ENCODE measurements at regions not wholly inside any gene's neighbourhood (a gene's known extent, or its start where the extent isn't known, plus 50 kb on each side); places are given as distances from the start of the nearest gene placed in this dataset.

- H3K36me3 ChIP-seq (ENCODE audit: control insufficient read depth, insufficient read depth, low read length): no peaks in the 10 kb centered on the region
- Mint-ChIP-seq H3K27ac (no peak overlapping the region), H3K27me3 (ENCODE audit: low read depth in 2 of 2) (no peaks in the 10 kb centered on the region), H3K4me3 (no peak overlapping the region), H3K9me3 (peaks cover 0 to 10% of the 10 kb centered on the region in 2 donors), H3K36me3 (no peaks in the 10 kb centered on the region), H3K4me1 (no peaks in the 10 kb centered on the region)
- no peak overlapping the region for H3K27ac ChIP-seq (ENCODE audit: low read length)
- H3K9me3 ChIP-seq (ENCODE audit: control insufficient read depth, insufficient read depth, low read length): no peaks in the 10 kb centered on the region
- no peaks in the 10 kb centered on the region for H3K27me3 ChIP-seq (ENCODE audit: control insufficient read depth, insufficient read depth, low read length)
- WGBS (ENCODE audit: insufficient coverage): no CpG with 5 or more reads among the region's 1 CpG
- intact Hi-C loops (cut with micrococcal nuclease): no loop called here
- H3K4me1 ChIP-seq (ENCODE audit: control insufficient read depth, insufficient read depth, low read length): no peaks in the 10 kb centered on the region
- TF ChIP-seq CTCF (IDR thresholded peaks at IDR 0.05): no peak
- no peak for DNase-seq
- ATAC-seq: no peak
- no peak overlapping the region for H3K4me3 ChIP-seq (ENCODE audit: low read length)
Observed at GRCh38 chr9:31674264-31674663, 710.2 kb upstream of the ACO1 start.

- no peak for TF ChIP-seq CTCF (IDR thresholded peaks at IDR 0.05)
- H3K4me1 Mint-ChIP-seq: no peaks in the 10 kb centered on the region
- Histone ChIP-seq H3K4me3 (ENCODE audit: low read length) (no peak overlapping the region), H3K9me3 (ENCODE audit: control insufficient read depth, insufficient read depth, low read length) (no peaks in the 10 kb centered on the region), H3K36me3 (ENCODE audit: control insufficient read depth, insufficient read depth, low read length) (no peaks in the 10 kb centered on the region), H3K27ac (ENCODE audit: low read length) (no peak overlapping the region), H3K27me3 (ENCODE audit: control insufficient read depth, insufficient read depth, low read length) (no peaks in the 10 kb centered on the region), H3K4me1 (ENCODE audit: control insufficient read depth, insufficient read depth, low read length) (no peaks in the 10 kb centered on the region)
- no peaks in the 10 kb centered on the region for H3K36me3 Mint-ChIP-seq
- H3K27me3 Mint-ChIP-seq (ENCODE audit: low read depth in 2 of 2): no peaks in the 10 kb centered on the region
- ATAC-seq (no peak), DNase-seq (no peak)
- intact Hi-C loops (cut with micrococcal nuclease): no loop called here
- no peak overlapping the region for H3K4me3 Mint-ChIP-seq
- H3K27ac Mint-ChIP-seq: no peak overlapping the region
- WGBS (ENCODE audit: insufficient coverage): no CpG with 5 or more reads among the region's 2 CpGs
- H3K9me3 Mint-ChIP-seq: peaks cover 6 to 18% of the 10 kb centered on the region in 2 donors
Observed at GRCh38 chr9:31677415-31677814, 707.0 kb upstream of the ACO1 start.

- no peaks in the 10 kb centered on the region for H3K36me3 Mint-ChIP-seq
- no peaks in the 10 kb centered on the region for H3K36me3 ChIP-seq (ENCODE audit: control insufficient read depth, insufficient read depth, low read length)
- H3K27me3 ChIP-seq (ENCODE audit: control insufficient read depth, insufficient read depth, low read length): no peaks in the 10 kb centered on the region
- no peak overlapping the region for H3K27ac ChIP-seq (ENCODE audit: low read length)
- intact Hi-C loops (cut with micrococcal nuclease): no loop called here
- H3K4me1 ChIP-seq (ENCODE audit: control insufficient read depth, insufficient read depth, low read length): no peaks in the 10 kb centered on the region
- no peaks in the 10 kb centered on the region for H3K4me1 Mint-ChIP-seq
- no peak overlapping the region for H3K4me3 ChIP-seq (ENCODE audit: low read length)
- no peaks in the 10 kb centered on the region for H3K27me3 Mint-ChIP-seq (ENCODE audit: low read depth in 2 of 2)
- no peak overlapping the region for H3K27ac Mint-ChIP-seq
- TF ChIP-seq CTCF (IDR thresholded peaks at IDR 0.05): no peak
- ATAC-seq (no peak), DNase-seq (no peak)
- H3K9me3 ChIP-seq (ENCODE audit: control insufficient read depth, insufficient read depth, low read length): no peaks in the 10 kb centered on the region
- WGBS (ENCODE audit: insufficient coverage): 100% methylated on average over 1 of the region's 2 CpGs
- H3K4me3 Mint-ChIP-seq: no peak overlapping the region
- H3K9me3 Mint-ChIP-seq: peaks cover 6 to 18% of the 10 kb centered on the region in 2 donors
Observed at GRCh38 chr9:31677877-31678276, 706.6 kb upstream of the ACO1 start.

DNA sequence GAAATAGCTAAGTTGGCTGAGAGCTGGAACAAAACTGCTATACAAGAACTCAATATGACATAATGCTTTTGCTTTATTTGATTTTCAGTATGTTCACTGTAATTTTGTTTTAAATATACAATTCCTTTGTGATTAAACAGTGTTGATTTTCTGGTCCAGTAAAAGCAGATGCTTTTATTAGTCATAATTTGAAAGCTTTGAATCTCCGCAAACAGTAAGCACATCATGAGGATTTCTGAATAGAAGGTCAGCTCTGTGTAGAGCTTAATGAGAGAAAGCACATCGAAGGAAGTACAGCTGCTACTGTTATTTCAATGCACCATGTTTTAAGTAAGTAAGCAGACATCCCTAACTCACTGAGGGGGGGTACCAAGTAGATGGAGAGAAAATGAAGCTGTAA is 701.3 kb upstream of the ACO1 start:
- no peaks in the 10 kb centered on the region for H3K27me3 Mint-ChIP-seq (ENCODE audit: low read depth in 2 of 2)
- no peaks in the 10 kb centered on the region for H3K9me3 ChIP-seq (ENCODE audit: control insufficient read depth, insufficient read depth, low read length)
- H3K36me3 ChIP-seq (ENCODE audit: control insufficient read depth, insufficient read depth, low read length): no peaks in the 10 kb centered on the region
- DNase-seq (no peak), ATAC-seq (no peak)
- no peak overlapping the region for H3K27ac Mint-ChIP-seq
- TF ChIP-seq CTCF (IDR thresholded peaks at IDR 0.05): no peak
- peaks cover 11 to 14% of the 10 kb centered on the region in 2 donors for H3K9me3 Mint-ChIP-seq
- H3K4me3 ChIP-seq (ENCODE audit: low read length): no peak overlapping the region
- no peaks in the 10 kb centered on the region for H3K4me1 ChIP-seq (ENCODE audit: control insufficient read depth, insufficient read depth, low read length)
- H3K4me1 Mint-ChIP-seq: no peaks in the 10 kb centered on the region
- H3K4me3 Mint-ChIP-seq: no peak overlapping the region
- H3K27me3 ChIP-seq (ENCODE audit: control insufficient read depth, insufficient read depth, low read length): no peaks in the 10 kb centered on the region
- 94% methylated on average over 2 of the region's 2 CpGs for WGBS (ENCODE audit: insufficient coverage)
- intact Hi-C loops (cut with micrococcal nuclease): no loop called here
- no peaks in the 10 kb centered on the region for H3K36me3 Mint-ChIP-seq
- no peak overlapping the region for H3K27ac ChIP-seq (ENCODE audit: low read length)
